Right lobe of liver (tissue), 4 donors: ENCODE measurements at regions not wholly inside any gene's neighbourhood (a gene's known extent, or its start where the extent isn't known, plus 50 kb on each side); places are given as distances from the start of the nearest gene placed in this dataset.

ENCODE experiments used
- CTCF ChIP-seq, 4 donors: fragments of 200-600 bp in 3 of 4; fragments of 450-650 bp in 1 of 4; IDR thresholded peaks; one replicate each; pipeline versions ENCODE4 v1.5.1 to v1.8.0; 2016 to 2022; ENCODE audit warnings: antibody characterized with exemption in 4 of 4, mild to moderate bottlenecking in 2 of 4
- POLR2A ChIP-seq: fragments of 450-650 bp; IDR thresholded peaks from one replicate; pipeline ENCODE4 v1.6.1; 2017; ENCODE audit warnings: antibody characterized with exemption, mild to moderate bottlenecking
- donor health status: DM: no; HTN: no; CAD: no.
- donor health status: DM: no; HTN: no; CAD: no.
- donor health status: DM: no; HTN: yes; CAD: no.

GRCh38 chr16:86854058-86854621 is 275.8 kb downstream of the FOXL1 start:
- TF ChIP-seq CTCF (IDR thresholded peaks at IDR 0.05) (no peak), POLR2A (no peak)
